CD1c-positive myeloid dendritic cell (primary cell): ENCODE measurements at regions not wholly inside any gene's neighbourhood (a gene's known extent, or its start where the extent isn't known, plus 50 kb on each side); places are given as distances from the start of the nearest gene placed in this dataset.
"Not testable (repeated sequence)": the region's sequence is repeated elsewhere in the genome, so short reads cannot be mapped to it uniquely, and the experiment has no call there.

ENCODE experiments used
- DNase-seq: peaks from one replicate; pipeline ENCODE4 v3.0.0-alpha.2; 2016; ENCODE audit errors: extremely low spot score

GRCh38 chr5:117326997-117327396 lies 752.4 kb upstream of the SEMA6A start:
- no peak for DNase-seq

GRCh38 chr5:117318528-117318927 lies 743.9 kb upstream of the SEMA6A start:
- no peak for DNase-seq

GRCh38 chr5:117315170-117315569 lies 740.5 kb upstream of the SEMA6A start:
- DNase-seq: no peak

- not testable (repeated sequence) for DNase-seq
These were observed 730.0 kb upstream of the SEMA6A start for GRCh38 chr5:117304512-117305107.

GRCh38 chr5:117302949-117303348 lies 728.3 kb upstream of the SEMA6A start:
- no peak for DNase-seq

GRCh38 chr5:117302473-117302872 lies 727.9 kb upstream of the SEMA6A start:
- no peak for DNase-seq

GRCh38 chr5:117299936-117300328 lies 725.3 kb upstream of the SEMA6A start:
- DNase-seq: no peak

GRCh38 chr5:117299224-117299935 lies 724.8 kb upstream of the SEMA6A start:
- no peak for DNase-seq

- no peak for DNase-seq
These were observed 722.2 kb upstream of the SEMA6A start for GRCh38 chr5:117296872-117297271.

- DNase-seq: no peak
These were observed 721.3 kb upstream of the SEMA6A start for GRCh38 chr5:117295941-117296340.

- no peak for DNase-seq
These were observed 712.2 kb upstream of the SEMA6A start for GRCh38 chr5:117286813-117287212.

GRCh38 chr5:117271656-117272055 lies 697.0 kb upstream of the SEMA6A start:
- DNase-seq: no peak

- DNase-seq: no peak
These were observed 691.7 kb upstream of the SEMA6A start for GRCh38 chr5:117266280-117266679.

- DNase-seq: no peak
These were observed 688.6 kb upstream of the SEMA6A start for GRCh38 chr5:117263231-117263630.

- DNase-seq: no peak
These were observed 688.0 kb upstream of the SEMA6A start for GRCh38 chr5:117262572-117263131.

GRCh38 chr5:117261948-117262571 lies 687.4 kb upstream of the SEMA6A start:
- no peak for DNase-seq

GRCh38 chr5:117255211-117256027 lies 680.8 kb upstream of the SEMA6A start:
- DNase-seq: no peak

GRCh38 chr5:117252566-117252965 lies 677.9 kb upstream of the SEMA6A start:
- no peak for DNase-seq

GRCh38 chr5:117249086-117249815 lies 674.6 kb upstream of the SEMA6A start:
- DNase-seq: no peak

- no peak for DNase-seq
These were observed 671.8 kb upstream of the SEMA6A start for GRCh38 chr5:117246424-117246823.

- DNase-seq: no peak
These were observed 670.5 kb upstream of the SEMA6A start for GRCh38 chr5:117245130-117245529.
